ENCODE measurements at regions not wholly inside any gene's neighbourhood (a gene's known extent, or its start where the extent isn't known, plus 50 kb on each side); places are given as distances from the start of the nearest gene placed in this dataset.
"Not testable (repeated sequence)": the region's sequence is repeated elsewhere in the genome, so short reads cannot be mapped to it uniquely, and the experiment has no call there.

GRCh38 chr12:131231032-131231980, 277.6 kb downstream of the ADGRD1 start:
- Mint-ChIP-seq H3K4me3 (no peak overlapping the region), H3K9me3 (no peaks in the 10 kb centered on the region), H3K27ac (no peak overlapping the region), H3K4me1 (ENCODE audit: low read depth) (peaks cover 3% of the 10 kb centered on the region), H3K36me3 (ENCODE audit: low read depth) (no peaks in the 10 kb centered on the region), H3K27me3 (ENCODE audit: low read depth) (no peaks in the 10 kb centered on the region)

GRCh38 chr12:131232036-131232435, 278.3 kb downstream of the ADGRD1 start:
- Mint-ChIP-seq H3K4me3 (no peak overlapping the region), H3K36me3 (ENCODE audit: low read depth) (no peaks in the 10 kb centered on the region), H3K27me3 (ENCODE audit: low read depth) (no peaks in the 10 kb centered on the region), H3K4me1 (ENCODE audit: low read depth) (peaks cover 3% of the 10 kb centered on the region), H3K9me3 (no peaks in the 10 kb centered on the region), H3K27ac (no peak overlapping the region)

- not testable (repeated sequence) for H3K4me3 Mint-ChIP-seq; H3K27ac Mint-ChIP-seq; H3K4me1 Mint-ChIP-seq (ENCODE audit: low read depth); H3K9me3 Mint-ChIP-seq; H3K27me3 Mint-ChIP-seq (ENCODE audit: low read depth); H3K36me3 Mint-ChIP-seq (ENCODE audit: low read depth)
Observed at GRCh38 chr12:131232872-131233271, 279.2 kb downstream of the ADGRD1 start.

- H3K4me1 Mint-ChIP-seq (ENCODE audit: low read depth); H3K36me3 Mint-ChIP-seq (ENCODE audit: low read depth); H3K27me3 Mint-ChIP-seq (ENCODE audit: low read depth); H3K4me3 Mint-ChIP-seq; H3K9me3 Mint-ChIP-seq; H3K27ac Mint-ChIP-seq: not testable (repeated sequence)
Observed at GRCh38 chr12:131233850-131234789, 280.4 kb downstream of the ADGRD1 start.

- not testable (repeated sequence) for H3K36me3 Mint-ChIP-seq (ENCODE audit: low read depth); H3K9me3 Mint-ChIP-seq; H3K4me1 Mint-ChIP-seq (ENCODE audit: low read depth); H3K27ac Mint-ChIP-seq; H3K27me3 Mint-ChIP-seq (ENCODE audit: low read depth); H3K4me3 Mint-ChIP-seq
Observed at GRCh38 chr12:131234841-131235271, 281.1 kb downstream of the ADGRD1 start.

GRCh38 chr12:131235871-131236271, 282.2 kb downstream of the ADGRD1 start:
- no peaks in the 10 kb centered on the region for H3K27me3 Mint-ChIP-seq (ENCODE audit: low read depth)
- H3K4me3 Mint-ChIP-seq, result no peak overlapping the region
- H3K36me3 Mint-ChIP-seq (ENCODE audit: low read depth), result no peaks in the 10 kb centered on the region
- H3K4me1 Mint-ChIP-seq (ENCODE audit: low read depth), result no peaks in the 10 kb centered on the region
- no peaks in the 10 kb centered on the region for H3K9me3 Mint-ChIP-seq
- H3K27ac Mint-ChIP-seq, result no peak overlapping the region

GRCh38 chr12:131239384-131240094, 285.8 kb downstream of the ADGRD1 start:
- no peaks in the 10 kb centered on the region for H3K4me1 Mint-ChIP-seq (ENCODE audit: low read depth)
- H3K9me3 Mint-ChIP-seq, result no peaks in the 10 kb centered on the region
- H3K27me3 Mint-ChIP-seq (ENCODE audit: low read depth), result no peaks in the 10 kb centered on the region
- no peak overlapping the region for H3K4me3 Mint-ChIP-seq
- no peak overlapping the region for H3K27ac Mint-ChIP-seq
- no peaks in the 10 kb centered on the region for H3K36me3 Mint-ChIP-seq (ENCODE audit: low read depth)

GRCh38 chr12:131241517-131241916, 287.8 kb downstream of the ADGRD1 start:
- H3K27ac Mint-ChIP-seq, result no peak overlapping the region
- no peak overlapping the region for H3K4me3 Mint-ChIP-seq
- no peaks in the 10 kb centered on the region for H3K36me3 Mint-ChIP-seq (ENCODE audit: low read depth)
- no peaks in the 10 kb centered on the region for H3K4me1 Mint-ChIP-seq (ENCODE audit: low read depth)
- H3K27me3 Mint-ChIP-seq (ENCODE audit: low read depth), result no peaks in the 10 kb centered on the region
- no peaks in the 10 kb centered on the region for H3K9me3 Mint-ChIP-seq

- H3K27me3 Mint-ChIP-seq (ENCODE audit: low read depth), result no peaks in the 10 kb centered on the region
- H3K27ac Mint-ChIP-seq, result no peak overlapping the region
- H3K4me1 Mint-ChIP-seq (ENCODE audit: low read depth), result no peaks in the 10 kb centered on the region
- no peak overlapping the region for H3K4me3 Mint-ChIP-seq
- H3K36me3 Mint-ChIP-seq (ENCODE audit: low read depth), result no peaks in the 10 kb centered on the region
- H3K9me3 Mint-ChIP-seq, result no peaks in the 10 kb centered on the region
Observed at GRCh38 chr12:131242741-131243496, 289.2 kb downstream of the ADGRD1 start.

GRCh38 chr12:131244157-131244688, 290.5 kb downstream of the ADGRD1 start:
- H3K27me3 Mint-ChIP-seq (ENCODE audit: low read depth); H3K36me3 Mint-ChIP-seq (ENCODE audit: low read depth); H3K27ac Mint-ChIP-seq; H3K9me3 Mint-ChIP-seq; H3K4me3 Mint-ChIP-seq; H3K4me1 Mint-ChIP-seq (ENCODE audit: low read depth): not testable (repeated sequence)

GRCh38 chr12:131245161-131245560, 291.5 kb downstream of the ADGRD1 start:
- not testable (repeated sequence) for H3K36me3 Mint-ChIP-seq (ENCODE audit: low read depth); H3K27ac Mint-ChIP-seq; H3K9me3 Mint-ChIP-seq; H3K4me1 Mint-ChIP-seq (ENCODE audit: low read depth); H3K4me3 Mint-ChIP-seq; H3K27me3 Mint-ChIP-seq (ENCODE audit: low read depth)

GRCh38 chr12:131245564-131246355, 292.1 kb downstream of the ADGRD1 start:
- no peaks in the 10 kb centered on the region for H3K9me3 Mint-ChIP-seq
- no peaks in the 10 kb centered on the region for H3K4me1 Mint-ChIP-seq (ENCODE audit: low read depth)
- no peaks in the 10 kb centered on the region for H3K27me3 Mint-ChIP-seq (ENCODE audit: low read depth)
- no peaks in the 10 kb centered on the region for H3K36me3 Mint-ChIP-seq (ENCODE audit: low read depth)
- H3K27ac Mint-ChIP-seq, result no peak overlapping the region
- no peak overlapping the region for H3K4me3 Mint-ChIP-seq

GRCh38 chr12:131247026-131247725, 293.5 kb downstream of the ADGRD1 start:
- not testable (repeated sequence) for H3K4me3 Mint-ChIP-seq; H3K4me1 Mint-ChIP-seq (ENCODE audit: low read depth); H3K9me3 Mint-ChIP-seq; H3K27ac Mint-ChIP-seq; H3K27me3 Mint-ChIP-seq (ENCODE audit: low read depth); H3K36me3 Mint-ChIP-seq (ENCODE audit: low read depth)

Measured in T-helper 1 cell treated with Interleukin-12 subunit alpha and Interleukin-12 subunit beta and Interleukin-4 antibody, amounts not matched to agents 30 μg/mL and 1 μg/mL, for 36 hours (primary cell).